ENCODE measurements at regions not wholly inside any gene's neighbourhood (a gene's known extent, or its start where the extent isn't known, plus 50 kb on each side); places are given as distances from the start of the nearest gene placed in this dataset.

GRCh38 chr5:113742176-113742575 is 228.7 kb downstream of the YTHDC2 start:
- TF ChIP-seq CTCF (IDR thresholded peaks at IDR 0.05) (no peak), EP300 (IDR thresholded peaks at IDR 0.05) (no peak)

Measured in ovary (tissue), 3 donors.